ENCODE measurements at regions not wholly inside any gene's neighbourhood (a gene's known extent, or its start where the extent isn't known, plus 50 kb on each side); places are given as distances from the start of the nearest gene placed in this dataset.

DNA sequence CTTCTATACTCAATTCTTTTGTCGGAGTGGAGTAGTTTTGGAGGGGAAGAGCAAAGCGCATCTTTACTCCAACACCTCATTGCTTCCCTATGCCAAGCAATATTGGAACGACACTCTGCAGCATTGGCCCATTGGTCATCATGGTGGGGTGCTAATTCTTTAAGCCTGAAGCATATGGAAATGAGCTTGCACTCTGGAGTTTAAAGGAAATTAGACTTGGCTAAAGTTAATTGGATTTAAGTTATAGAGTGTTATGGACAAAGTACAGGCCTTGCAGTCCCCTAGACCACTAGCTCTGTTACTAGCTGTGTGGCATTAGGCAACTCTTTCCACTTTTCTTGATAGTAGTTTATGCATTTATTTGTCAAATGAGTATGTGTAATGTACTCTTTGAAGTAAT lies 568.3 kb upstream of the TENM4 start:
- TF ChIP-seq CTCF (IDR thresholded peaks at IDR 0.05; ENCODE audit: low read depth, low read length, poor library complexity, severe bottlenecking) (no peak), EZH2phosphoT487 (IDR thresholded peaks at IDR 0.05; ENCODE audit: borderline replicate concordance, low read length) (no peak)
